Gastrocnemius medialis (tissue), 4 donors: ENCODE measurements at regions not wholly inside any gene's neighbourhood (a gene's known extent, or its start where the extent isn't known, plus 50 kb on each side); places are given as distances from the start of the nearest gene placed in this dataset.
A peak's percentile ranks its signal among the peaks of the same experiment; 100 is the strongest.

Experiments
- ATAC-seq, 2 donors: fragments of 150-250 bp; one replicate each; pipeline ENCODE4 v1.9.1; 2016
- DNase-seq, 2 donors: peaks; one replicate each; pipeline ENCODE4 v3.0.0-alpha.2; 2019
- H3K27ac ChIP-seq, 4 donors: fragments of 200-600 bp; sonication (generic); 1 replicate in 1 of 4; 2 replicates in 3 of 4; pipeline ENCODE4 v1.5.1; 2016 to 2018; ENCODE audit warnings: mild to moderate bottlenecking in 2 of 4, moderate library complexity in 1 of 4
- H3K27me3 ChIP-seq, 3 donors: fragments of 200-600 bp; sonication (generic) in 2 of 3; 1 replicate in 1 of 3; 2 replicates in 2 of 3; pipeline versions ENCODE4 v1.5.1 to v1.6.0; 2016 to 2019; ENCODE audit warnings: mild to moderate bottlenecking in 1 of 3, moderate library complexity in 1 of 3
- H3K36me3 ChIP-seq, 2 donors: fragments of 200-600 bp; sonication (generic) in 1 of 2; one replicate each; pipeline ENCODE4 v1.5.1; 2017 to 2018
- H3K4me1 ChIP-seq, 2 donors: fragments of 200-600 bp; sonication (generic) in 1 of 2; one replicate each; pipeline ENCODE4 v1.5.1; 2016 to 2017; ENCODE audit warnings: mild to moderate bottlenecking in 2 of 2
- H3K4me3 ChIP-seq, 4 donors: fragments of 200-600 bp; sonication (generic) in 3 of 4; 1 replicate in 1 of 4; 2 replicates in 3 of 4; pipeline ENCODE4 v1.5.1; 2016 to 2019; ENCODE audit warnings: mild to moderate bottlenecking in 2 of 4
- H3K9me3 ChIP-seq, 3 donors: fragments of 200-600 bp; sonication (generic) in 2 of 3; 1 replicate in 1 of 3; 2 replicates in 2 of 3; pipeline ENCODE4 v1.5.1; 2016 to 2019
- CTCF ChIP-seq, 5 experiments: fragments of 450-650 bp in 3 of 5; fragments of 200-600 bp in 2 of 5; sonication (generic) in 2 of 5; IDR thresholded peaks in 4 of 5; conservative IDR thresholded peaks in 1 of 5; 1 replicate in 4 of 5; 2 replicates in 1 of 5; pipeline ENCODE4 v1.5.1; 2016 to 2019; ENCODE audit warnings: antibody characterized with exemption in 5 of 5, mild to moderate bottlenecking in 3 of 5, moderate library complexity in 3 of 5
- POLR2A ChIP-seq, 2 donors: fragments of 450-650 bp; IDR thresholded peaks; one replicate each; pipeline ENCODE4 v1.6.1; 2017; ENCODE audit warnings: antibody characterized with exemption in 2 of 2, mild to moderate bottlenecking in 2 of 2, moderate library complexity in 2 of 2
- in situ Hi-C, 4 donors: fragments of 200-750 bp; cut with MboI; loops; one replicate each; pipeline versions ENCODE4 v1.15.0 to v1.8.0; 2017; ENCODE audit warnings: low sequenced_read_pairs in 4 of 4
- intact Hi-C: fragments of 100-400 bp; cut with DNase I; formaldehyde crosslinking; loops from one replicate; pipeline ENCODE4 v1.15.1; 2023; ENCODE audit warnings: low total_unique reads

GRCh38 chr16:14351647-14352046 lies 278.4 kb downstream of the PARN start:
- Histone ChIP-seq H3K27ac (peak overlapping the region in 3 of 4 donors; percentile 27 to 48 (median 42)), H3K27me3 (no peaks in the 10 kb centered on the region), H3K36me3 (no peaks in the 10 kb centered on the region), H3K9me3 (no peaks in the 10 kb centered on the region), H3K4me3 (no peak overlapping the region), H3K4me1 (peaks cover 19 to 33% of the 10 kb centered on the region in 2 donors)
- ATAC-seq (no peak), DNase-seq (no peak)
- in situ Hi-C loops, result no loop called here
- intact Hi-C loops, result no loop called here
- no peak for TF ChIP-seq POLR2A (IDR thresholded peaks at IDR 0.05)
- TF ChIP-seq CTCF (IDR thresholded peaks at IDR 0.05 in 4 of 5, conservative IDR thresholded peaks at IDR 0.05 in 1 of 5), result no peak

DNA sequence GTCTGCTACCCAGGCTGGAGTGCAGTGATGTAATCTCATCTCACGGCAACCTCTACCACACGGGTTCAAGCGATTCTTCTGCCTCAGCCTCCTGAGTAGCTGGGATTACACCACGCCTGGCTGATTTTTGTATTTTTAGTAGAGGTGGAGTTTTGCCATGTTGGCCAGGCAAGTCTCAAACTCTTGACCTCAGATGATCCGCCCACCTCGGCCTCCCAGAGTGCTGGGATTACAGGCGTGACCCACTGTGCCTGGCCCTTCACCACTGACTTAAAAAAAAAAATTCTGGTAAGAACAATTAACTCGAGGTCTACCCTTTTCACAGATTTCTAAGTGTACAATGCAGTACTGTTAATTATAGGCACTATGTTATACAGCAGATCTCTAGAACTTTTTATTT lies 279.4 kb downstream of the PARN start:
- Histone ChIP-seq H3K36me3 (no peaks in the 10 kb centered on the region), H3K27ac (peak overlapping the region; percentile 75 to 84 (median 80)), H3K4me3 (no peak overlapping the region), H3K9me3 (no peaks in the 10 kb centered on the region), H3K4me1 (peaks cover 12 to 25% of the 10 kb centered on the region in 2 donors), H3K27me3 (no peaks in the 10 kb centered on the region)
- in situ Hi-C loops, result no loop called here
- no peak for TF ChIP-seq CTCF (IDR thresholded peaks at IDR 0.05 in 4 of 5, conservative IDR thresholded peaks at IDR 0.05 in 1 of 5)
- no peak for TF ChIP-seq POLR2A (IDR thresholded peaks at IDR 0.05)
- intact Hi-C loops, result no loop called here
- DNase-seq (no peak), ATAC-seq (no peak)

GRCh38 chr16:14350081-14350480 lies 279.0 kb downstream of the MRTFB start:
- Histone ChIP-seq H3K9me3 (no peaks in the 10 kb centered on the region), H3K36me3 (no peaks in the 10 kb centered on the region), H3K4me3 (no peak overlapping the region), H3K4me1 (peaks cover 11 to 21% of the 10 kb centered on the region in 2 donors), H3K27me3 (no peaks in the 10 kb centered on the region), H3K27ac (peak overlapping the region; percentile 75 to 84 (median 80))
- in situ Hi-C loops, result no loop called here
- ATAC-seq (no peak), DNase-seq (no peak)
- TF ChIP-seq CTCF (IDR thresholded peaks at IDR 0.05 in 4 of 5, conservative IDR thresholded peaks at IDR 0.05 in 1 of 5), result no peak
- no peak for TF ChIP-seq POLR2A (IDR thresholded peaks at IDR 0.05)
- intact Hi-C loops, result no loop called here

GRCh38 chr16:14347706-14348105 lies 276.6 kb downstream of the MRTFB start:
- in situ Hi-C loops, result no loop called here
- TF ChIP-seq POLR2A (IDR thresholded peaks at IDR 0.05) (peak in 1 of 2 donors; percentile 23), CTCF (IDR thresholded peaks at IDR 0.05 in 4 of 5, conservative IDR thresholded peaks at IDR 0.05 in 1 of 5) (no peak)
- Histone ChIP-seq H3K27me3 (no peaks in the 10 kb centered on the region), H3K4me1 (peaks cover 18 to 29% of the 10 kb centered on the region in 2 donors), H3K36me3 (no peaks in the 10 kb centered on the region), H3K4me3 (no peak overlapping the region), H3K27ac (peak overlapping the region; percentile 75 to 84 (median 80)), H3K9me3 (no peaks in the 10 kb centered on the region)
- ATAC-seq, result peak; percentile 63 to 82
- intact Hi-C loops, result loop anchor here (2.0 kb wide), 1 partner anchor 33 kb away; no protein-coding TSS in a partner anchor
- peak; percentile 54 to 62 for DNase-seq
